Mucosa of stomach (tissue), 1 donor: ENCODE measurements at regions not wholly inside any gene's neighbourhood (a gene's known extent, or its start where the extent isn't known, plus 50 kb on each side); places are given as distances from the start of the nearest gene placed in this dataset.

Experiments
- H3K27me3 ChIP-seq: one replicate; pipeline ENCODE4 v1.7.0; 2013; ENCODE audit warnings: mild to moderate bottlenecking, low read length; ENCODE audit not compliant: control insufficient read depth, insufficient read depth
- H3K36me3 ChIP-seq: one replicate; pipeline ENCODE4 v1.7.0; 2013; ENCODE audit warnings: low read length; ENCODE audit not compliant: control insufficient read depth, insufficient read depth
- H3K4me1 ChIP-seq: one replicate; pipeline ENCODE4 v1.7.0; 2013; ENCODE audit warnings: mild to moderate bottlenecking, low read length; ENCODE audit not compliant: control insufficient read depth, insufficient read depth
- H3K4me3 ChIP-seq: one replicate; pipeline ENCODE4 v1.7.0; 2013; ENCODE audit warnings: low read length
- H3K9ac ChIP-seq: one replicate; pipeline ENCODE4 v1.7.0; 2013; ENCODE audit warnings: mild to moderate bottlenecking, low read length, moderate library complexity
- H3K9me3 ChIP-seq: one replicate; pipeline ENCODE4 v1.7.0; 2013; ENCODE audit warnings: mild to moderate bottlenecking, low read length, moderate library complexity; ENCODE audit not compliant: control insufficient read depth
- donor health status: Pancreatic carcinoma.

- Histone ChIP-seq H3K27me3 (no peaks in the 10 kb centered on the region), H3K36me3 (no peaks in the 10 kb centered on the region), H3K9ac (no peak overlapping the region)
These were observed 503.6 kb upstream of the MYT1L start for GRCh38 chr2:2834516-2835254.

GRCh38 chr2:2834105-2834504 lies 503.0 kb upstream of the MYT1L start:
- no peaks in the 10 kb centered on the region for H3K4me1 ChIP-seq
- H3K4me3 ChIP-seq: no peak overlapping the region
- H3K9ac ChIP-seq: no peak overlapping the region
- H3K27me3 ChIP-seq: no peaks in the 10 kb centered on the region
- H3K9me3 ChIP-seq: no peaks in the 10 kb centered on the region
- H3K36me3 ChIP-seq: no peaks in the 10 kb centered on the region

More at GRCh38 chr2:2834516-2835254, 503.6 kb upstream of the MYT1L start:
- Histone ChIP-seq H3K9me3 (no peaks in the 10 kb centered on the region), H3K4me3 (no peak overlapping the region), H3K4me1 (no peaks in the 10 kb centered on the region)

DNA sequence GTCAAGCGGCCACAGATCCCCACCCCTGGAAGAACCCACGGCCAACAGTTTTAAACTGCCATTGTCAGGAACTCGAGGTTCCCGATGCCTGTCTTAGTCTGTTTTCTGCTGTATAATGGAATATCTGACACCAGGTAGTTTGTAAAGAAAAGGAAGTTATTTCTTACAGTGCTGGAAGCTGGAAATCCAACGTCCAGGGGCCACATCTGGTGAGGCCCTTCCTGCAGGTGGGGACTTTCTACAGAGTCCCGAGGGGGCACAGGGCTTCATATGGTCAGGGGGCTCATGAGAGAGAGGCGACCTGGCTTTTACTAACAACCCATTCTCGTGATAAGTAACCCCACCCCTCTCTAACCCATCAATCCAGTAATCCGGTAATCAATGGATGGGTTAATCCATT lies 501.6 kb upstream of the MYT1L start:
- H3K9ac ChIP-seq: no peak overlapping the region
- H3K36me3 ChIP-seq: no peaks in the 10 kb centered on the region
- H3K9me3 ChIP-seq: no peaks in the 10 kb centered on the region
- no peaks in the 10 kb centered on the region for H3K4me1 ChIP-seq
- no peak overlapping the region for H3K4me3 ChIP-seq
- no peaks in the 10 kb centered on the region for H3K27me3 ChIP-seq

DNA sequence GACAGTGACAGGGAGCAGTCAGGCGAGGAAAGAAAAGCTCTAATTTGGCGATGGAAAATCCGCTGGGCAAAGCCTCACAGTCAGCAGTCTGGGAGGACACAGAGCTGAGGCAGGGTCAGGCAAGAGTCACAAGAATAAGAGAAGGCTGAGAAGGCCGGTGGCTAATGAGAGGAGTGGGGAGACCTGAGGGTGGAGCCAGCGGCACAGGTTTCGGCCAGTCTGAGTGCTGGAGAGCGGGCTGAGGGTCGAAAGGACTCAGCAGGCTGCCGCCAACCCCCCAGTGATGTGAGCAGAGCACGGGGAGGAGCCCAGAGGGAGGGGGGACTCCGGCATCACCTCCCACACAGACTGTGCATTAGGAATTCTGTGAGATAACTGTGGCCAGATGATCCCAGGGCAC lies 500.6 kb upstream of the MYT1L start:
- Histone ChIP-seq H3K9me3 (no peaks in the 10 kb centered on the region), H3K4me3 (no peak overlapping the region), H3K27me3 (no peaks in the 10 kb centered on the region), H3K4me1 (no peaks in the 10 kb centered on the region), H3K9ac (no peak overlapping the region), H3K36me3 (no peaks in the 10 kb centered on the region)

DNA sequence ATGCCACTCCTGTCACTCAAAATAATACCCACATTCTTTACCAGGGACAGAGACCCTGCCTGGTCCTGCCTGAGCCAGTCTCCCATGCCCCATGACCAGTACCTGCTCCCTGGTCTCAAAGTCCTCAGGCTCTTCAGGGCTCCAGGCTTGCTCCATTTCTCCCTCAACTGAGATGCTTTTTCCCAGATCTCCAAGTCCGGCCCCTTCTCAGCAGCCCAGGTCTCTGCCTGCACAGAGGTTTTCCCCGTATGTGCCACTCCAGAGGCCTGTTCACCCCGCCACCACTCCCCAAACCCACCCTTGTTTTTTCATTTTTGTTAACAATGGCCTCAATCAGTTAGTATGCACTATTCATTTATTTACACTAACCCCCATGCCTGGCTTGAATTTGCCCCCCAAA lies 499.5 kb upstream of the MYT1L start:
- Histone ChIP-seq H3K9ac (no peak overlapping the region), H3K9me3 (no peaks in the 10 kb centered on the region), H3K36me3 (no peaks in the 10 kb centered on the region), H3K4me1 (no peaks in the 10 kb centered on the region), H3K4me3 (no peak overlapping the region), H3K27me3 (no peaks in the 10 kb centered on the region)

- Histone ChIP-seq H3K4me1 (no peaks in the 10 kb centered on the region), H3K9me3 (no peaks in the 10 kb centered on the region), H3K27me3 (no peaks in the 10 kb centered on the region), H3K9ac (no peak overlapping the region), H3K36me3 (no peaks in the 10 kb centered on the region), H3K4me3 (no peak overlapping the region)
These were observed 497.8 kb upstream of the MYT1L start for GRCh38 chr2:2828774-2829368.

GRCh38 chr2:2827761-2828221 lies 496.7 kb upstream of the MYT1L start:
- Histone ChIP-seq H3K27me3 (no peaks in the 10 kb centered on the region), H3K36me3 (no peaks in the 10 kb centered on the region), H3K4me1 (no peaks in the 10 kb centered on the region), H3K9ac (no peak overlapping the region), H3K9me3 (no peaks in the 10 kb centered on the region), H3K4me3 (no peak overlapping the region)

DNA sequence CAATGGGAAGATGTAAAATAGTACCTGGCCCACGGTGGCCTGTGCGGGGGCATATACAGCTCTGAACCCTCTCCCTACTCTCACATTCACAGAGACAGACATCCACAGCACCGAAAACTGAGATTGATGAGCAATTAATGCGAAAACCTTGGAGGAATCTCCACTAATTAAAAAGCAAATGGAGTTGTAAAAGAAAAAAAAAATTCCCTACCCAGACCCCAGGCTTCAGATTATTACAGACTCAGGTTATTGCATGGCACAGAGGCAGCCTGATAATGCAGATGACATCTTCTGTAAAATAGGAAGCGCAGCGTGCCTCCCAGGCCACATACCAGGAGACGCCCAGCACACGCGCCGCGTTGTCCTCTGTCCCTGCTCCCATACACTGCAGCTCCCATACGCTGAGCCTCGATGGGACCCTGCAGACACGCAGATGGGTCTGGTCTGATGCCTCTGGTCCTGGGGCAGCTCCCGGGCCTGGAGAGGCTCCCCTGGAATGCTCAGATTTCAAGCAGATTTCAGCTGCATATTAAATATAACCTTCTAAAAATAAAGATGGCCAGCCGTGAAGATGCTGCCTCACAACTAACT lies 496.1 kb upstream of the MYT1L start:
- no peaks in the 10 kb centered on the region for H3K27me3 ChIP-seq
- H3K4me1 ChIP-seq: no peaks in the 10 kb centered on the region
- no peaks in the 10 kb centered on the region for H3K9me3 ChIP-seq
- no peak overlapping the region for H3K9ac ChIP-seq
- H3K36me3 ChIP-seq: no peaks in the 10 kb centered on the region
- no peak overlapping the region for H3K4me3 ChIP-seq

DNA sequence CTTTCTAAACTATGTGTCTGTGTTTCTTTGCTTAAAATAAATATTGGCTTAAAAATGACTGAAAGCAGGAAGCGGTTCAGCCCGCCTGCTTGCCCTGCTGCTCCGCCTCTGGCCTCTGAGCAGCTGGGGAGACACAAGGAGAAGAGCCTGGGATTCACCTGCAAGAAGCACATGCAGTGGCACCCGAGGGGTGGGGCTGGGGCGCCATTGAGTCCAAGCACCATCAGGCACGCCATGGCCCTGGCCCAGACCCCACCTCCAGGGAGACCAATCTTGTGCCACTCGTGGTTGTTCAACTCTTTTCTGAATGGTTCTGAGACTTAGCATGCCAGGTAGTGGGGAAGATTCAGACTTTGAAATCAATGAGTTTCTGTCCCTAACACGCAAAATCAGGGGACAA lies 495.5 kb upstream of the MYT1L start:
- no peaks in the 10 kb centered on the region for H3K36me3 ChIP-seq
- no peaks in the 10 kb centered on the region for H3K4me1 ChIP-seq
- H3K9ac ChIP-seq: no peak overlapping the region
- H3K9me3 ChIP-seq: no peaks in the 10 kb centered on the region
- H3K4me3 ChIP-seq: no peak overlapping the region
- no peaks in the 10 kb centered on the region for H3K27me3 ChIP-seq

- no peak overlapping the region for H3K4me3 ChIP-seq
- no peaks in the 10 kb centered on the region for H3K36me3 ChIP-seq
- H3K4me1 ChIP-seq: no peaks in the 10 kb centered on the region
- H3K9ac ChIP-seq: no peak overlapping the region
- no peaks in the 10 kb centered on the region for H3K9me3 ChIP-seq
- H3K27me3 ChIP-seq: no peaks in the 10 kb centered on the region
These were observed 495.1 kb upstream of the MYT1L start for GRCh38 chr2:2826209-2826551.

DNA sequence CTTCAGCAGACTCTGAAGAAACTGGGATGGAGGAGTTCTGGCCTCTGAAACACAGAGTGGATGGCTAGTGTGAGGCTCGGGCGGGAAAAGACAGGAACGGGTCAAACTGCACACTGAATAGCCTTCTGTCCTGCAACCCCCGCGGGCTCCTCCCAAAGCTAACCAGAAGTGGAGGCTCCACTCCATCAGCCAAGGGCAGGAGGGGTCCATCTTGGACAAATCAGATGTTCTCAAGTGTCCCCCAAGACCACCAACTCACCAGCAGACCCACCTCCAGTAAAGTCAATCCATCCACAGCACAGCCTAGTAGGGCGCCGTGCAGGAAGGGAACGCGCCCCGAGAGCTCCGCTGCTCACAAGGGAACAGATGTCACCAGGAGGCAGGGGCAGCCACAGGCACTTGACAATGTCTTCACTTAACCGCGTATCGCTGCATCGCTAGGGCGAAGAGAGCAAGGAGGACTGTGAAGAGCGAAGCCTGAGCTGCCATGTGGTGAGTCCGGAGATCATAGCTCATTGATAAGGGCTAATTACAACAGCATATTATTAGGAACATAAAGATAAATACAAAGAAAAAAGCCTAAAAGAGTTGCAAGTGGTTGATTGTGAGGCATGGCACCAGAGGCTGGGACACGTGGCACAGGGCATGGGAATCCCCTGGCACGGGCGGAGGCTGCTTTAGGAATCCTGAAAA lies 494.6 kb upstream of the MYT1L start:
- Histone ChIP-seq H3K36me3 (no peaks in the 10 kb centered on the region), H3K9ac (no peak overlapping the region), H3K27me3 (no peaks in the 10 kb centered on the region), H3K4me1 (no peaks in the 10 kb centered on the region), H3K4me3 (no peak overlapping the region), H3K9me3 (no peaks in the 10 kb centered on the region)

GRCh38 chr2:2825062-2825461 lies 494.0 kb upstream of the MYT1L start:
- H3K9ac ChIP-seq: no peak overlapping the region
- no peaks in the 10 kb centered on the region for H3K4me1 ChIP-seq
- no peaks in the 10 kb centered on the region for H3K36me3 ChIP-seq
- no peak overlapping the region for H3K4me3 ChIP-seq
- H3K27me3 ChIP-seq: no peaks in the 10 kb centered on the region
- H3K9me3 ChIP-seq: no peaks in the 10 kb centered on the region
